HG03565 (cell line): ENCODE measurements at regions not wholly inside any gene's neighbourhood (a gene's known extent, or its start where the extent isn't known, plus 50 kb on each side); places are given as distances from the start of the nearest gene placed in this dataset.

Source experiments
- ATAC-seq: cut with Tn5 transposase; IDR thresholded peaks from one replicate; pipeline ENCODE4 v1.9.1; 2021; ENCODE audit warnings: mild to moderate bottlenecking, moderate library complexity; ENCODE audit not compliant: unreplicated experiment

- no peak for ATAC-seq
Observed at GRCh38 chr1:229024528-229025130, 246.3 kb upstream of the RAB4A start.

GRCh38 chr1:229025576-229025975 lies 245.3 kb upstream of the RAB4A start:
- ATAC-seq, result no peak

GRCh38 chr1:229027158-229027557 lies 243.8 kb upstream of the RAB4A start:
- no peak for ATAC-seq

- no peak for ATAC-seq
Observed at GRCh38 chr1:229027622-229028182, 243.2 kb upstream of the RAB4A start.

- ATAC-seq, result no peak
Observed at GRCh38 chr1:229028544-229028943, 242.4 kb upstream of the RAB4A start.

- ATAC-seq, result no peak
Observed at GRCh38 chr1:229028987-229029878, 241.7 kb upstream of the RAB4A start.

- no peak for ATAC-seq
Observed at GRCh38 chr1:229029879-229030235, 241.1 kb upstream of the RAB4A start.

GRCh38 chr1:229030630-229031029 lies 240.3 kb upstream of the RAB4A start:
- ATAC-seq, result no peak

- no peak for ATAC-seq
Observed at GRCh38 chr1:229031061-229031460, 239.8 kb upstream of the RAB4A start.

GRCh38 chr1:229031481-229032341 lies 239.2 kb upstream of the RAB4A start:
- ATAC-seq, result no peak

- no peak for ATAC-seq
Observed at GRCh38 chr1:229032375-229032774, 238.5 kb upstream of the RAB4A start.

GRCh38 chr1:229033480-229033879 lies 237.4 kb upstream of the RAB4A start:
- ATAC-seq, result no peak

GRCh38 chr1:229034342-229034741 lies 236.6 kb upstream of the RAB4A start:
- ATAC-seq, result no peak

GRCh38 chr1:229035054-229035747 lies 235.7 kb upstream of the RAB4A start:
- ATAC-seq, result peak; percentile 88

GRCh38 chr1:229035748-229036082 lies 235.2 kb upstream of the RAB4A start:
- ATAC-seq, result peak; percentile 13

GRCh38 chr1:229037806-229038405 lies 233.0 kb upstream of the RAB4A start:
- no peak for ATAC-seq

GRCh38 chr1:229040630-229041358 lies 230.1 kb upstream of the RAB4A start:
- no peak for ATAC-seq

- no peak for ATAC-seq
Observed at GRCh38 chr1:229041946-229042345, 229.0 kb upstream of the RAB4A start.

- no peak for ATAC-seq
Observed at GRCh38 chr1:229042482-229042881, 228.4 kb upstream of the RAB4A start.

- ATAC-seq, result no peak
Observed at GRCh38 chr1:229043115-229043514, 227.8 kb upstream of the RAB4A start.
